Left ventricle myocardium inferior (tissue), 1 donor: ENCODE measurements at regions not wholly inside any gene's neighbourhood (a gene's known extent, or its start where the extent isn't known, plus 50 kb on each side); places are given as distances from the start of the nearest gene placed in this dataset.

Experiments
- DNase-seq: peaks from one replicate; pipeline ENCODE4 v3.0.0-alpha.2; 2020
- H3K27ac ChIP-seq: fragments of 200-600 bp; replicated peaks from 2 replicates; pipeline ENCODE4 v1.8.0; 2021
- H3K27me3 ChIP-seq: fragments of 200-600 bp; 2 replicates; pipeline ENCODE4 v1.8.0; 2021; ENCODE audit warnings: low read depth
- H3K36me3 ChIP-seq: fragments of 200-600 bp; 2 replicates; pipeline ENCODE4 v1.8.0; 2021
- H3K4me1 ChIP-seq: fragments of 200-600 bp; 2 replicates; pipeline ENCODE4 v1.8.0; 2021
- H3K4me3 ChIP-seq: fragments of 200-600 bp; 2 replicates; pipeline ENCODE4 v1.8.0; 2021; ENCODE audit warnings: mild to moderate bottlenecking, moderate library complexity
- H3K9me3 ChIP-seq: fragments of 200-600 bp; replicated peaks from 2 replicates; pipeline ENCODE4 v1.8.0; 2021
- intact Hi-C: fragments of 100-400 bp; cut with micrococcal nuclease; formaldehyde crosslinking; loops from one replicate; pipeline ENCODE4 v1.11.0; 2022
- TF ChIP-seq, protein P1 (sequence below): fragments of 200-600 bp; IDR thresholded peaks from 2 replicates; pipeline ENCODE4 v1.8.0; 2021; ENCODE audit warnings: antibody characterized with exemption, mild to moderate bottlenecking, borderline replicate concordance
- donor health status: DM: no; HTN: yes; CAD: no; lungs with severe emphysema.

DNA sequence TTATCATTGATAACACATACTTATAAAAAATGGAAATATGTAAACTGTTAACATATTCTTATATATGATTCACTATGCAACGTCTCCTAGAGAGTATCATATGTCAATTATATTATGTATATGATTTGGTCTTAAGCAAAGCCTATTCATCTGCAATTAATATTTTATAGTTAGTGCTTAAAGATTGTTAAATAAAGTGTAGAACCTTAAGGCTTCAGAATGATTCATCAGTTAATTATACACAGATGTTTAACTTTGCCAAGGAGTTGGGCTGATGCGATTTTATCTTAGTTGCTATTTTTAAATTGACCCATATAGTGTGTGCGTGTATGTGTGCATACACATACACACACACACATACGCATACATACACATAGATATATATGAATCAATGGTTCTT, 323.1 kb downstream of the RBM43 start:
- TF ChIP-seq, protein P1, sequence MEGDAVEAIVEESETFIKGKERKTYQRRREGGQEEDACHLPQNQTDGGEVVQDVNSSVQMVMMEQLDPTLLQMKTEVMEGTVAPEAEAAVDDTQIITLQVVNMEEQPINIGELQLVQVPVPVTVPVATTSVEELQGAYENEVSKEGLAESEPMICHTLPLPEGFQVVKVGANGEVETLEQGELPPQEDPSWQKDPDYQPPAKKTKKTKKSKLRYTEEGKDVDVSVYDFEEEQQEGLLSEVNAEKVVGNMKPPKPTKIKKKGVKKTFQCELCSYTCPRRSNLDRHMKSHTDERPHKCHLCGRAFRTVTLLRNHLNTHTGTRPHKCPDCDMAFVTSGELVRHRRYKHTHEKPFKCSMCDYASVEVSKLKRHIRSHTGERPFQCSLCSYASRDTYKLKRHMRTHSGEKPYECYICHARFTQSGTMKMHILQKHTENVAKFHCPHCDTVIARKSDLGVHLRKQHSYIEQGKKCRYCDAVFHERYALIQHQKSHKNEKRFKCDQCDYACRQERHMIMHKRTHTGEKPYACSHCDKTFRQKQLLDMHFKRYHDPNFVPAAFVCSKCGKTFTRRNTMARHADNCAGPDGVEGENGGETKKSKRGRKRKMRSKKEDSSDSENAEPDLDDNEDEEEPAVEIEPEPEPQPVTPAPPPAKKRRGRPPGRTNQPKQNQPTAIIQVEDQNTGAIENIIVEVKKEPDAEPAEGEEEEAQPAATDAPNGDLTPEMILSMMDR: no peak
- H3K4me1 ChIP-seq: no peaks in the 10 kb centered on the region
- H3K27me3 ChIP-seq: no peaks in the 10 kb centered on the region
- intact Hi-C loops: no loop called here
- no peak for DNase-seq
- peaks cover 3% of the 10 kb centered on the region for H3K9me3 ChIP-seq
- H3K36me3 ChIP-seq: no peaks in the 10 kb centered on the region
- no peak overlapping the region for H3K4me3 ChIP-seq
- no peak overlapping the region for H3K27ac ChIP-seq

DNA sequence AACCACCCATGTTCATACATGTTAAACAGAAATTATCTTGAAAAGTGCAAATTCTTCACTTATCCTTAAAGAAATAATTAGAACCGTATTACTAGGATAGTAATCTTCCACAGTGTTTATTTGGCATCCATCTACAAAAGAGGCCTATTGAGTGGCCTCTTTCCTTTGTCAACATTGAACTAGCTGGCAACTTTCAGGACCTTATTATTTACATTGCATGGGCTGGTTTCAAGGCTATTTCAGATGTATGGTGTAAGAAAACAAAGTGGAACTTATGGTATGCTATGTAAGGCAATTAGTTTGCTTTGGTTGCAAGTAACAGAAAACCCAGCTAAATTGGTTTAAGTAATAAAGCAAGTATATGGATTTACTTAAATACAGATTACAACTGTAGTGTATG, 324.6 kb downstream of the RBM43 start:
- intact Hi-C loops: no loop called here
- H3K9me3 ChIP-seq: peaks cover 3% of the 10 kb centered on the region
- no peak overlapping the region for H3K27ac ChIP-seq
- no peak for DNase-seq
- no peaks in the 10 kb centered on the region for H3K36me3 ChIP-seq
- TF ChIP-seq, protein P1: no peak
- no peaks in the 10 kb centered on the region for H3K27me3 ChIP-seq
- no peak overlapping the region for H3K4me3 ChIP-seq
- H3K4me1 ChIP-seq: no peaks in the 10 kb centered on the region

DNA sequence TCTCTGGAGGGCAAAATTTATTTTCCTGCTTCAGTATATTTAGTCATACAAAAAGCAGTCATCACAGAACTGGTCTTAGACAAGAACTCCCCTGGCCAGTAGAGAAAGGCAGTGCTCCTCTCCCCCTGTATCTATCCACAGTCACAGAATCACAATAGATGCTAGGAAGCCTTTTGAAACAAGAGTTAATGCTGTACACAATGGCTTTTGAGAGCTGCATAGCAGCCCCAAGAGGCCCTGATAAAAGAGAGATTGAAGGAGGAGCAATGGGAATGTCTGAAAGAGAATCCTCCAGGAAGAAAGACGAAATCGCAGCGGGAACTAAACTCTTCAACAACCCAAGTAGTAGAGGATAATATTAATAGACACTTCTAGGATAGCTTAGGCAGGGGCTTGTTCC, 330.2 kb downstream of the RBM43 start:
- Histone ChIP-seq H3K4me3 (no peak overlapping the region), H3K27ac (no peak overlapping the region), H3K9me3 (no peaks in the 10 kb centered on the region), H3K4me1 (no peaks in the 10 kb centered on the region), H3K36me3 (no peaks in the 10 kb centered on the region), H3K27me3 (no peaks in the 10 kb centered on the region)
- TF ChIP-seq, protein P1: no peak
- no peak for DNase-seq
- intact Hi-C loops: no loop called here

DNA sequence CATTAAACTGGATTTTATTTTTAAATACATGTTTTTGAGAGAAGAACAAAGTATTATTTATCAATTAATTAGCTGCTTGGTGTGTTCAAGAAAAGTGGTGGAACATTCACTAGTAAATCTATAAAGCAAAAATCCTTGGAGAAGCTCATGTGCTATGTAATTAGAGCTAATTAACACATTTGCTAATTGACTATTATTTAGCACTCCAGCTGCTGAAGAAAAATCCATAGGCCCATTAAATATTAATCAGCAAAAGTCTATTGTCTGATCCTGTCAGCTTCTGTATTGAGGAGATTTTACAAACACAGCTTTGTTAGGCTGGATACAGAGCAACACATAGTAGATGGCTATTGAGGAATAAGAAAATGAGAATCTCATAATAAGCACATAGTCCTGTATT, 336.1 kb downstream of the RBM43 start:
- TF ChIP-seq, protein P1: no peak
- no peak overlapping the region for H3K27ac ChIP-seq
- no peaks in the 10 kb centered on the region for H3K9me3 ChIP-seq
- DNase-seq: no peak
- no peak overlapping the region for H3K4me3 ChIP-seq
- H3K27me3 ChIP-seq: no peaks in the 10 kb centered on the region
- no peaks in the 10 kb centered on the region for H3K36me3 ChIP-seq
- no peaks in the 10 kb centered on the region for H3K4me1 ChIP-seq
- intact Hi-C loops: no loop called here

DNA sequence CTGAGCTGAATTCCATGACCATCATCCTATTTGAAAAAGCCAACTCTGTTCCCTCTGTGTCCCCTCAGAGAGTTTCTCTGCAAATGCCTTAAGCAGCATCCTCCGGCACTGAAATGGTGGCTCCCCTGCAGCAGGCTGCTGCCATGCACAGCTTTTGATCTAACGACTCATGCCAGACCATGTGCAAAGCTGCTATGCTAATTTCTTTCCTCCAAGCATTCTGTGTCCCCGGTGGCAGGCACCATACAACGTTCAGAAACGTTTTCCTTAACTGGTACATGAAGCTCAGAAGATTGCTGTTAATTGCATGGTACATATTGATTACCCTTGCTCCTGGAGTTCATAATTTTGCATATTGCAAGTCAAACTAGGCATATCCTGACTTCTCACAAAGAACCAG, 336.8 kb downstream of the RBM43 start:
- DNase-seq: no peak
- no peak overlapping the region for H3K4me3 ChIP-seq
- intact Hi-C loops: no loop called here
- TF ChIP-seq, protein P1: no peak
- H3K27me3 ChIP-seq: no peaks in the 10 kb centered on the region
- H3K36me3 ChIP-seq: no peaks in the 10 kb centered on the region
- H3K4me1 ChIP-seq: no peaks in the 10 kb centered on the region
- no peaks in the 10 kb centered on the region for H3K9me3 ChIP-seq
- H3K27ac ChIP-seq: no peak overlapping the region

DNA sequence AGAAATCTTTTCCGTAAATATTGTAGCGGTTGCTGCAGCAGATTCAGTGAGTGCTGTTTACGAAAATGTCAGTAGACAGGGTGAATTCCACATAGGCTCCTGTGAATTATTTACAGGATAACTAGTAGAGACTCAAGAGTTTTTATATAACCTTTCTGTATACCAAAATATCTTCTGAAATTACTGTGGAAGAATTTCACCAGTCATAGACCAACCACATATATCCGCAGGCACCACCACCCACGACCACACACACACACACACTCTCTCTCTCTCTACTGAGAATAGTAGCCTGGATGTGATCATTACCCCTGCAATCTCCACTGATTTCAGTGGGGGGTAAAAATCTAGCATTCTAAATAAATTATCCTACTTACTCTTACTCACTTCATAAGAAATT, 341.8 kb downstream of the RBM43 start:
- Histone ChIP-seq H3K36me3 (no peaks in the 10 kb centered on the region), H3K27me3 (no peaks in the 10 kb centered on the region), H3K4me3 (no peak overlapping the region), H3K4me1 (no peaks in the 10 kb centered on the region), H3K27ac (no peak overlapping the region), H3K9me3 (no peaks in the 10 kb centered on the region)
- intact Hi-C loops: no loop called here
- TF ChIP-seq, protein P1: no peak
- no peak for DNase-seq
